H1 (cell line): ENCODE measurements at regions not wholly inside any gene's neighbourhood (a gene's known extent, or its start where the extent isn't known, plus 50 kb on each side); places are given as distances from the start of the nearest gene placed in this dataset.

Experiments
- BRCA1 ChIP-seq: IDR thresholded peaks from 2 replicates; pipeline ENCODE4 v1.6.1; 2012; ENCODE audit warnings: low read depth, low read length, improper control_type of control experiment
- CEBPB ChIP-seq: IDR thresholded peaks from 2 replicates; pipeline ENCODE4 v1.6.1; 2012; ENCODE audit warnings: low read depth, low read length
- E2F6 ChIP-seq: IDR thresholded peaks from 2 replicates; pipeline ENCODE4 v1.6.1; 2012; ENCODE audit warnings: inconsistent platforms
- SP1 ChIP-seq: IDR thresholded peaks from 2 replicates; pipeline ENCODE4 v1.6.1; 2011; ENCODE audit warnings: low read depth, low read length

- TF ChIP-seq E2F6 (no peak), CEBPB (no peak), SP1 (no peak), BRCA1 (no peak)
Measured at GRCh38 chr3:35523074-35523473, 116.3 kb upstream of the ARPP21 start (continued).
